Body of pancreas (tissue), 4 donors: ENCODE measurements at regions not wholly inside any gene's neighbourhood (a gene's known extent, or its start where the extent isn't known, plus 50 kb on each side); places are given as distances from the start of the nearest gene placed in this dataset.

Source experiments
- POLR2A ChIP-seq, 3 donors: fragments of 450-650 bp; IDR thresholded peaks; one replicate each; pipeline ENCODE4 v1.6.1; 2016; ENCODE audit warnings: antibody characterized with exemption in 3 of 3, mild to moderate bottlenecking in 2 of 3
- TF ChIP-seq, protein P1 (sequence below), 7 experiments: fragments of 450-650 bp in 4 of 7; fragments of 200-600 bp in 3 of 7; sonication (generic) in 3 of 7; IDR thresholded peaks; one replicate each; pipeline ENCODE4 v1.5.1; 2016 to 2019; ENCODE audit warnings: antibody characterized with exemption in 7 of 7

- TF ChIP-seq, protein P1, sequence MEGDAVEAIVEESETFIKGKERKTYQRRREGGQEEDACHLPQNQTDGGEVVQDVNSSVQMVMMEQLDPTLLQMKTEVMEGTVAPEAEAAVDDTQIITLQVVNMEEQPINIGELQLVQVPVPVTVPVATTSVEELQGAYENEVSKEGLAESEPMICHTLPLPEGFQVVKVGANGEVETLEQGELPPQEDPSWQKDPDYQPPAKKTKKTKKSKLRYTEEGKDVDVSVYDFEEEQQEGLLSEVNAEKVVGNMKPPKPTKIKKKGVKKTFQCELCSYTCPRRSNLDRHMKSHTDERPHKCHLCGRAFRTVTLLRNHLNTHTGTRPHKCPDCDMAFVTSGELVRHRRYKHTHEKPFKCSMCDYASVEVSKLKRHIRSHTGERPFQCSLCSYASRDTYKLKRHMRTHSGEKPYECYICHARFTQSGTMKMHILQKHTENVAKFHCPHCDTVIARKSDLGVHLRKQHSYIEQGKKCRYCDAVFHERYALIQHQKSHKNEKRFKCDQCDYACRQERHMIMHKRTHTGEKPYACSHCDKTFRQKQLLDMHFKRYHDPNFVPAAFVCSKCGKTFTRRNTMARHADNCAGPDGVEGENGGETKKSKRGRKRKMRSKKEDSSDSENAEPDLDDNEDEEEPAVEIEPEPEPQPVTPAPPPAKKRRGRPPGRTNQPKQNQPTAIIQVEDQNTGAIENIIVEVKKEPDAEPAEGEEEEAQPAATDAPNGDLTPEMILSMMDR (IDR thresholded peaks at IDR 0.05): no peak
- TF ChIP-seq POLR2A (IDR thresholded peaks at IDR 0.05): no peak
These were observed 1932.2 kb upstream of the RAG2 start for GRCh38 chr11:38530226-38530625.
